ENCODE measurements at regions not wholly inside any gene's neighbourhood (a gene's known extent, or its start where the extent isn't known, plus 50 kb on each side); places are given as distances from the start of the nearest gene placed in this dataset.

DNA sequence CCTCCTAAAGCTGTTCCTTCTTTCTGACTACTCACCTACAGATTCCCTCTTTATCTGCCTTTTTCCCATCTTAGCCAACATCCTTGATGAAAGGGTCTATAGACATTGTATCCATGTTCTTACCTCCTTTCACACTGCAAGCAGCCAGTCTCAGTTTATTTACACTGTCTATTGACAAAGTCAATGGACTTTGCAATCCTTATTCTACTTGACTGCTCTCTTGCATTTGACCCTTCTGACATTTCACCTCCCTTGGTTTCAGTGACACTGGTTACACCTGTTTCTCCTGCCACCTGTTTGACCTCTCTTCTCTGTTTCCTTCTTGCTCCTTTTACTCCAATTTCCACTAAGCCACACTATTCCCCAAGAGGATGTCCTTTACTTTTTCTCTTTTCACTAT, 224.0 kb upstream of the SNX7 start:
- TF ChIP-seq, protein P1, sequence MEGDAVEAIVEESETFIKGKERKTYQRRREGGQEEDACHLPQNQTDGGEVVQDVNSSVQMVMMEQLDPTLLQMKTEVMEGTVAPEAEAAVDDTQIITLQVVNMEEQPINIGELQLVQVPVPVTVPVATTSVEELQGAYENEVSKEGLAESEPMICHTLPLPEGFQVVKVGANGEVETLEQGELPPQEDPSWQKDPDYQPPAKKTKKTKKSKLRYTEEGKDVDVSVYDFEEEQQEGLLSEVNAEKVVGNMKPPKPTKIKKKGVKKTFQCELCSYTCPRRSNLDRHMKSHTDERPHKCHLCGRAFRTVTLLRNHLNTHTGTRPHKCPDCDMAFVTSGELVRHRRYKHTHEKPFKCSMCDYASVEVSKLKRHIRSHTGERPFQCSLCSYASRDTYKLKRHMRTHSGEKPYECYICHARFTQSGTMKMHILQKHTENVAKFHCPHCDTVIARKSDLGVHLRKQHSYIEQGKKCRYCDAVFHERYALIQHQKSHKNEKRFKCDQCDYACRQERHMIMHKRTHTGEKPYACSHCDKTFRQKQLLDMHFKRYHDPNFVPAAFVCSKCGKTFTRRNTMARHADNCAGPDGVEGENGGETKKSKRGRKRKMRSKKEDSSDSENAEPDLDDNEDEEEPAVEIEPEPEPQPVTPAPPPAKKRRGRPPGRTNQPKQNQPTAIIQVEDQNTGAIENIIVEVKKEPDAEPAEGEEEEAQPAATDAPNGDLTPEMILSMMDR (IDR thresholded peaks at IDR 0.05) = no peak
- no peak for TF ChIP-seq POLR2A (IDR thresholded peaks at IDR 0.05)
